Large intestine (tissue), 3 donors: ENCODE measurements at regions not wholly inside any gene's neighbourhood (a gene's known extent, or its start where the extent isn't known, plus 50 kb on each side); places are given as distances from the start of the nearest gene placed in this dataset.
"Not testable (repeated sequence)": the region's sequence is repeated elsewhere in the genome, so short reads cannot be mapped to it uniquely, and the experiment has no call there.

ENCODE experiments used
- DNase-seq, 2 donors: peaks; one replicate each; pipeline versions ENCODE4 v3.0.0 to v3.0.0-alpha.2; 2013
- H3K27ac ChIP-seq: one replicate; pipeline ENCODE4 v1.5.1; 2013; ENCODE audit warnings: low read length
- H3K27me3 ChIP-seq: 2 replicates; pipeline ENCODE4 v1.6.1; 2013; ENCODE audit warnings: low read length; ENCODE audit not compliant: control insufficient read depth, insufficient read depth
- H3K36me3 ChIP-seq: 2 replicates; pipeline ENCODE4 v1.6.1; 2013; ENCODE audit warnings: low read length; ENCODE audit not compliant: control insufficient read depth, insufficient read depth
- H3K4me1 ChIP-seq: one replicate; pipeline ENCODE4 v1.6.1; 2013; ENCODE audit warnings: low read length; ENCODE audit not compliant: control insufficient read depth, insufficient read depth
- H3K4me3 ChIP-seq: one replicate; pipeline ENCODE4 v1.5.1; 2013; ENCODE audit warnings: low read length
- H3K9me3 ChIP-seq: one replicate; pipeline ENCODE4 v1.6.1; 2013; ENCODE audit warnings: mild to moderate bottlenecking, low read depth, low read length, moderate library complexity; ENCODE audit not compliant: control insufficient read depth
- WGBS: methylation state at CpG from one replicate; pipeline ENCODE4 v1.1.5; 2013; ENCODE audit warnings: low lambda C conversion rate; ENCODE audit not compliant: insufficient coverage; 5-methylcytosine and 5-hydroxymethylcytosine counted together

- WGBS = no CpG with 5 or more reads among the region's 3 CpGs
- H3K36me3 ChIP-seq = peaks cover 7% of the 10 kb centered on the region
- H3K27me3 ChIP-seq = no peaks in the 10 kb centered on the region
- H3K4me1 ChIP-seq = no peaks in the 10 kb centered on the region
- H3K27ac ChIP-seq = no peak overlapping the region
- no peaks in the 10 kb centered on the region for H3K9me3 ChIP-seq
- H3K4me3 ChIP-seq = no peak overlapping the region
- no peak for DNase-seq
Observed at GRCh38 chrY:12403916-12404315, 297.1 kb upstream of the USP9Y start.

DNA sequence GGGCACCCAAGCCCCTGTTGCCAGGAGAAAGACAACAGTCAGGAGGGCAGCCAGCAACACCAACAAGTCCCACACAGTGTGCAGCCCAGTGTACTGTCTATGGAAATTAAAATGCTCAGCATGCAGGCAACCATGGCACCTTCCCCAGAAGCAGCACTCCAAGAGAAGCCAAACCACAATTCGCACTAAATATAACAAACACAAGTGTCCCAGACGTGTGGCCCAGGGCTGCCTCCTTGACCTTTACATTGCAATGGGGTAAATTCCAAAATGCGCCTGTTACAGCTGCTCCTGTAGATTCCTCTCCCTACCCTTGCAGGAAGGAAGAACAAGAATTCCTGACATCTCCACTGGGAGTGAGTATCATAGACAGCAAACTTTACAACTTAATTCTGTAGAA, 292.8 kb upstream of the USP9Y start:
- H3K4me3 ChIP-seq = no peak overlapping the region
- no peak for DNase-seq
- H3K36me3 ChIP-seq = peaks cover 2% of the 10 kb centered on the region
- H3K27ac ChIP-seq = no peak overlapping the region
- no CpG with 5 or more reads among the region's 3 CpGs for WGBS
- no peaks in the 10 kb centered on the region for H3K4me1 ChIP-seq
- no peaks in the 10 kb centered on the region for H3K9me3 ChIP-seq
- H3K27me3 ChIP-seq = no peaks in the 10 kb centered on the region

DNA sequence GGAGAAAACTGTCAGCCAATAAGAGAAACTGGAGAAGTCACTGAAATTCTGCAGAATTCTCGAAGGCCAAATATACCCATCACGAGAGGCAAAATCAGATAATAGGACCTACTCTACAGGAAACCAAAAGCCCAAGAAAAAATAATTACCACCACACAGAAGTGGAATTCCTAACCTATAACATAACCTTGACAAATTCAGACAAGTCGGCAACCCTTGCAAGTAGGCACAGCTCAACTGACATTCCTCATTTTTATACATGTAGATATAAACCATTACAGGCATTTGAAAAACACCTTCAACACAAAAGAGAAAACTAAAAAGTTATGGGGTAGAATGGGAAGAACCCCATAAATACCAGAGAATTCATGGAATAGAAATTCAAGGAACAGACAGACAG, 290.3 kb upstream of the USP9Y start:
- H3K27me3 ChIP-seq = no peaks in the 10 kb centered on the region
- no CpG with 5 or more reads among the region's 3 CpGs for WGBS

GRCh38 chrY:12421072-12421787, 279.8 kb upstream of the USP9Y start:
- peak in 1 of 2 donors; percentile 73 for DNase-seq
- WGBS = no CpG with 5 or more reads among the region's 60 CpGs
- no peaks in the 10 kb centered on the region for H3K9me3 ChIP-seq
- H3K27me3 ChIP-seq = no peaks in the 10 kb centered on the region
- peak overlapping the region; percentile 51 for H3K4me3 ChIP-seq
- no peak overlapping the region for H3K27ac ChIP-seq
- H3K4me1 ChIP-seq = no peaks in the 10 kb centered on the region
- H3K36me3 ChIP-seq = no peaks in the 10 kb centered on the region

More for the DNA sequence above, 290.3 kb upstream of the USP9Y start:
- H3K4me1 ChIP-seq = no peaks in the 10 kb centered on the region
- no peaks in the 10 kb centered on the region for H3K36me3 ChIP-seq
- H3K27ac ChIP-seq = no peak overlapping the region
- DNase-seq = no peak
- no peaks in the 10 kb centered on the region for H3K9me3 ChIP-seq
- no peak overlapping the region for H3K4me3 ChIP-seq

- Histone ChIP-seq H3K27ac (no peak overlapping the region), H3K4me1 (no peaks in the 10 kb centered on the region), H3K36me3 (no peaks in the 10 kb centered on the region), H3K27me3 (no peaks in the 10 kb centered on the region), H3K4me3 (peak overlapping the region; percentile 51), H3K9me3 (no peaks in the 10 kb centered on the region)
- 60% methylated on average over 2 of the region's 18 CpGs for WGBS
- no peak for DNase-seq
Observed at GRCh38 chrY:12421788-12422124, 279.3 kb upstream of the USP9Y start.

DNA sequence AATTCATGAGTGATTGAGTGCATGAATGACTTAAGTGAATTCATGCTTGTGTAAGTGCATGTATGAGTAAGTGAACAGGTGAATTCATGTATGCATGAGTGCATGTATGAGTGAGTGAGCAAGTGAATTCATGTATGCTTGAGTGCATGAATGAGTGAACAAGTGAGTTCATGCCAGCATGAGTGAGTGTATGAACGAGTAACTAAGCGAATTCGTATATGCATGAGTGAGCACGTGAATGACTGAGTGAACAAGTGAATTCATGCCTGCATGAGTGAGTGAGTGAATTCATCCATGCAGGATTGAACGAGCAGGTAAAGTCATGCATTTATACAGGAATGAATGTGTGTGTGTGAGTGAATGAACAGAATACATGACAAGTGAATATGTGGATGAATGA, 278.5 kb upstream of the USP9Y start:
- no peak for DNase-seq
- Histone ChIP-seq H3K9me3 (no peaks in the 10 kb centered on the region), H3K27me3 (no peaks in the 10 kb centered on the region), H3K4me1 (no peaks in the 10 kb centered on the region), H3K36me3 (no peaks in the 10 kb centered on the region), H3K4me3 (no peak overlapping the region), H3K27ac (no peak overlapping the region)
- no CpG with 5 or more reads among the region's 5 CpGs for WGBS

GRCh38 chrY:12423416-12424252, 277.4 kb upstream of the USP9Y start:
- Histone ChIP-seq H3K9me3 (no peaks in the 10 kb centered on the region), H3K4me3 (no peak overlapping the region), H3K27me3 (no peaks in the 10 kb centered on the region), H3K27ac (no peak overlapping the region), H3K4me1 (no peaks in the 10 kb centered on the region), H3K36me3 (no peaks in the 10 kb centered on the region)
- DNase-seq = no peak
- WGBS = no CpG with 5 or more reads among the region's 6 CpGs

DNA sequence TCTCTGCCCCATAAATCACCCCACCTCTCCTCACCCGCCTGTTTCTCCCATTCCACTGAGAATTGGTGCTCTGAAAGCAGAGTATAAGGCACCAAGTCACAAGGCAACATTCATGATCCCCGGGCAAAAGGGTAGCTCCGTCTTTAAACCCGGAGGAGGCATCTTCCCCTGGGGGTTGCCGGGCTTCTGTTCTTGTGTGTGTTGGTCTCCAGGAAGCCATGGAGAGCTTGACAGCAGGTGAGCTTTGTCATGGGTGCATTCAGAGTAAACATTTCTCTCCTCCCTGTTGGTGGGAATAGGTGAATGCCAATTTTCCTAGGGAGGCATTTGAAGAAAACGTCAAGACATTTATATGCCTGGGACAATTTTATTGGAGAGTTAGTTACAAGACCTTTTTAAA, 275.5 kb upstream of the USP9Y start:
- Histone ChIP-seq H3K27me3 (no peaks in the 10 kb centered on the region), H3K36me3 (no peaks in the 10 kb centered on the region), H3K27ac (no peak overlapping the region), H3K9me3 (no peaks in the 10 kb centered on the region), H3K4me1 (no peaks in the 10 kb centered on the region), H3K4me3 (no peak overlapping the region)
- WGBS = no CpG with 5 or more reads among the region's 6 CpGs
- no peak for DNase-seq

GRCh38 chrY:12427361-12427760, 273.7 kb upstream of the USP9Y start:
- Histone ChIP-seq H3K27ac (no peak overlapping the region), H3K4me3 (no peak overlapping the region), H3K27me3 (no peaks in the 10 kb centered on the region), H3K9me3 (no peaks in the 10 kb centered on the region), H3K4me1 (no peaks in the 10 kb centered on the region), H3K36me3 (no peaks in the 10 kb centered on the region)
- 100% methylated on average over 1 of the region's 5 CpGs for WGBS
- no peak for DNase-seq

DNA sequence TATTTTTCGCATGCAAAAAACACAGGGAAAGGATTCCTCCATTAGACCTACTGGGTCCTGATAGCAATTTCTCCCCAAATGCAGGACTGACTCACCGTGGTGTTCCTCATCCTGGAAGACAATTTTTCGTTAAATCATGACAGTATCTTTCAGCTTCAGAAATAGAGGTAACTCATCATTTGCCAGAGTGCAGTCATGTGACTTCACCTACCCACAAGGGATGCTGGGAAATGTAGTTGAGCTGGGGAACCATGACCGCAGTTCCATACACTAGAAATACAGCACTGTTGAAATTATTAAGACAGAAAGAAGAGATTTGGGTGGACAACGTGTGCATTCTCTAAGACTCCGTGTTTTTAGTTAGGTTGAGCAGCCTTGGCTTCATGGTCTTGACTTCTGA, 269.5 kb upstream of the USP9Y start:
- Histone ChIP-seq H3K27me3 (no peaks in the 10 kb centered on the region), H3K4me3 (no peak overlapping the region), H3K9me3 (no peaks in the 10 kb centered on the region), H3K27ac (no peak overlapping the region), H3K36me3 (no peaks in the 10 kb centered on the region), H3K4me1 (no peaks in the 10 kb centered on the region)
- DNase-seq = no peak
- WGBS = no CpG with 5 or more reads among the region's 6 CpGs

GRCh38 chrY:12438823-12439222, 262.2 kb upstream of the USP9Y start:
- H3K4me1 ChIP-seq, H3K27ac ChIP-seq, H3K4me3 ChIP-seq, DNase-seq, H3K27me3 ChIP-seq, H3K9me3 ChIP-seq, H3K36me3 ChIP-seq: not testable (repeated sequence)
- WGBS = no CpG with 5 or more reads among the region's 6 CpGs
